ENCODE measurements at regions not wholly inside any gene's neighbourhood (a gene's known extent, or its start where the extent isn't known, plus 50 kb on each side); places are given as distances from the start of the nearest gene placed in this dataset.

GRCh38 chr14:87461704-87462103, 531.3 kb downstream of the GALC start:
- peaks cover 11% of the 10 kb centered on the region for H3K4me1 Mint-ChIP-seq (ENCODE audit: low read depth, unreplicated experiment)
- H3K27ac Mint-ChIP-seq (ENCODE audit: unreplicated experiment), result no peak overlapping the region
- H3K27me3 Mint-ChIP-seq (ENCODE audit: unreplicated experiment), result no peaks in the 10 kb centered on the region

GRCh38 chr14:87457720-87458119, 535.3 kb downstream of the GALC start:
- no peak overlapping the region for H3K27ac Mint-ChIP-seq (ENCODE audit: unreplicated experiment)
- no peaks in the 10 kb centered on the region for H3K9me3 Mint-ChIP-seq (ENCODE audit: unreplicated experiment)

More at GRCh38 chr14:87461704-87462103, 531.3 kb downstream of the GALC start:
- H3K36me3 Mint-ChIP-seq (ENCODE audit: unreplicated experiment), result no peaks in the 10 kb centered on the region
- no peak for TF ChIP-seq CTCF (IDR thresholded peaks at IDR 0.05; ENCODE audit: partially characterized antibody, unreplicated experiment)
- no peak for DNase-seq
- no peak overlapping the region for H3K4me3 Mint-ChIP-seq (ENCODE audit: unreplicated experiment)
- H3K9me3 Mint-ChIP-seq (ENCODE audit: unreplicated experiment), result no peaks in the 10 kb centered on the region

GRCh38 chr14:87450193-87450592, 542.8 kb downstream of the GALC start:
- H3K9me3 Mint-ChIP-seq (ENCODE audit: unreplicated experiment), result no peaks in the 10 kb centered on the region
- no peak for DNase-seq
- no peak overlapping the region for H3K27ac Mint-ChIP-seq (ENCODE audit: unreplicated experiment)
- no peak overlapping the region for H3K4me3 Mint-ChIP-seq (ENCODE audit: unreplicated experiment)
- TF ChIP-seq CTCF (IDR thresholded peaks at IDR 0.05; ENCODE audit: partially characterized antibody, unreplicated experiment), result no peak
- no peaks in the 10 kb centered on the region for H3K27me3 Mint-ChIP-seq (ENCODE audit: unreplicated experiment)
- H3K4me1 Mint-ChIP-seq (ENCODE audit: low read depth, unreplicated experiment), result no peaks in the 10 kb centered on the region
- H3K36me3 Mint-ChIP-seq (ENCODE audit: unreplicated experiment), result no peaks in the 10 kb centered on the region

More at GRCh38 chr14:87457720-87458119, 535.3 kb downstream of the GALC start:
- peaks cover 6% of the 10 kb centered on the region for H3K4me1 Mint-ChIP-seq (ENCODE audit: low read depth, unreplicated experiment)
- TF ChIP-seq CTCF (IDR thresholded peaks at IDR 0.05; ENCODE audit: partially characterized antibody, unreplicated experiment), result no peak
- H3K27me3 Mint-ChIP-seq (ENCODE audit: unreplicated experiment), result no peaks in the 10 kb centered on the region
- DNase-seq, result no peak
- no peaks in the 10 kb centered on the region for H3K36me3 Mint-ChIP-seq (ENCODE audit: unreplicated experiment)
- no peak overlapping the region for H3K4me3 Mint-ChIP-seq (ENCODE audit: unreplicated experiment)

GRCh38 chr14:87449016-87449415, 544.0 kb downstream of the GALC start:
- H3K4me3 Mint-ChIP-seq (ENCODE audit: unreplicated experiment), result no peak overlapping the region
- no peak overlapping the region for H3K27ac Mint-ChIP-seq (ENCODE audit: unreplicated experiment)
- DNase-seq, result no peak
- H3K4me1 Mint-ChIP-seq (ENCODE audit: low read depth, unreplicated experiment), result no peaks in the 10 kb centered on the region
- H3K27me3 Mint-ChIP-seq (ENCODE audit: unreplicated experiment), result no peaks in the 10 kb centered on the region
- no peaks in the 10 kb centered on the region for H3K36me3 Mint-ChIP-seq (ENCODE audit: unreplicated experiment)
- no peak for TF ChIP-seq CTCF (IDR thresholded peaks at IDR 0.05; ENCODE audit: partially characterized antibody, unreplicated experiment)
- no peaks in the 10 kb centered on the region for H3K9me3 Mint-ChIP-seq (ENCODE audit: unreplicated experiment)

GRCh38 chr14:87443787-87444186, 549.2 kb downstream of the GALC start:
- peaks cover 2% of the 10 kb centered on the region for H3K27me3 Mint-ChIP-seq (ENCODE audit: unreplicated experiment)

More at GRCh38 chr14:87443787-87444186, 549.2 kb downstream of the GALC start:
- Mint-ChIP-seq H3K4me3 (ENCODE audit: unreplicated experiment) (no peak overlapping the region), H3K27ac (ENCODE audit: unreplicated experiment) (no peak overlapping the region), H3K9me3 (ENCODE audit: unreplicated experiment) (peaks cover 4% of the 10 kb centered on the region), H3K36me3 (ENCODE audit: unreplicated experiment) (no peaks in the 10 kb centered on the region), H3K4me1 (ENCODE audit: low read depth, unreplicated experiment) (peaks cover 15% of the 10 kb centered on the region)
- no peak for DNase-seq
- no peak for TF ChIP-seq CTCF (IDR thresholded peaks at IDR 0.05; ENCODE audit: partially characterized antibody, unreplicated experiment)

All from glutamatergic neuron (in vitro differentiated cells).